ENCODE measurements at regions not wholly inside any gene's neighbourhood (a gene's known extent, or its start where the extent isn't known, plus 50 kb on each side); places are given as distances from the start of the nearest gene placed in this dataset.

GRCh38 chr10:113967126-113967525 lies 76.5 kb upstream of the ADRB1 start:
- no peak for DNase-seq

GRCh38 chr10:113970641-113971040 lies 73.0 kb upstream of the ADRB1 start:
- DNase-seq: no peak

DNA sequence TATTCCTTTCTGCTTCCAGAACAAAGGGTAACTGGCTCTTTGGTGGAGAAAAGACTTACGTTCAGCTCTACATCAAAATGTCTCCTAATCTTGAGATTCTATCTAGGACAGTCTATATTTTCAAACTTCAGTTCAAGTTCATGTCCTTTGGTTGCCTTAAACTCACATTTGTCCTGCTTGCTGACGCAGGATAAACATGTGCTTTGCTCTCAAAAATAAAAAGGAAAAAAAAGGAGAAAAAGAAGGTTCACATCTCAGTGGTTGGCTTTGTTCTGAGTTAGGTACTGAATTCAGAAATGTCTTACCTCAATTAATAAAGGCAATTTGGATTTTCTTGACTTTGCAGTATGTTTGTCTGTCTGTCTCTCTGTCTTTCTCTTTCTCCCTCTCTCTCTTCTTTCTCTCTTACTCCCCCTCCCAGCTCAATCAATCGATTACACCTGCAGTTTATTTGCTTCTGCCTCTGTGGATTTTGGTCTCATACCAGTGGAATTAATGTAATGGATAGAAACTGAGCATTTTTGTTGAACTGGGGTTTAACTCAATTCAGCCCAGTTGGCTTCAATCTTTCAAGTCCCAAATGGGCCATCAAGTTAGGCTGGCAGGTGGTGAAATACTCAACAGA lies 72.2 kb upstream of the ADRB1 start:
- DNase-seq: no peak

DNA sequence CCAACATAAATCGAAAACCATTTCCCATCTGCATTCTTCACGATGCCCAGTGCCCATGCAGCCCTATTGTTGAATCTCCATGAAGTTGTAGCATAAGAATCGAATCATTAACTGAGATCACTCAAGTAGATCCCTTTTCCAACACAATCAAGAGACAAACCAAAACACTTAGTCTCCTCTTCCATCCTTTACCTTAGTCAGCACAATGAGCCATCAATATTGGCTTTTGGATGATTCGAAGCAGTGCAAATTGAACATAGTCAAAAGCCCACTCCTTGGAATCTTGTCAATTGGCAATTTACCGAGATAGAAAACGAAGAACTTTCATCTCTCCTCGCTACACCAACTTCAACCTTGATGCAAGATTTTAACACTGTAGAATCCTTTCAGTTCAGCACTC lies 66.5 kb upstream of the ADRB1 start:
- no peak for DNase-seq

- DNase-seq: no peak
These were observed 64.9 kb upstream of the ADRB1 start for GRCh38 chr10:113978802-113979201.

GRCh38 chr10:113979409-113979808 lies 64.3 kb upstream of the ADRB1 start:
- no peak for DNase-seq

DNA sequence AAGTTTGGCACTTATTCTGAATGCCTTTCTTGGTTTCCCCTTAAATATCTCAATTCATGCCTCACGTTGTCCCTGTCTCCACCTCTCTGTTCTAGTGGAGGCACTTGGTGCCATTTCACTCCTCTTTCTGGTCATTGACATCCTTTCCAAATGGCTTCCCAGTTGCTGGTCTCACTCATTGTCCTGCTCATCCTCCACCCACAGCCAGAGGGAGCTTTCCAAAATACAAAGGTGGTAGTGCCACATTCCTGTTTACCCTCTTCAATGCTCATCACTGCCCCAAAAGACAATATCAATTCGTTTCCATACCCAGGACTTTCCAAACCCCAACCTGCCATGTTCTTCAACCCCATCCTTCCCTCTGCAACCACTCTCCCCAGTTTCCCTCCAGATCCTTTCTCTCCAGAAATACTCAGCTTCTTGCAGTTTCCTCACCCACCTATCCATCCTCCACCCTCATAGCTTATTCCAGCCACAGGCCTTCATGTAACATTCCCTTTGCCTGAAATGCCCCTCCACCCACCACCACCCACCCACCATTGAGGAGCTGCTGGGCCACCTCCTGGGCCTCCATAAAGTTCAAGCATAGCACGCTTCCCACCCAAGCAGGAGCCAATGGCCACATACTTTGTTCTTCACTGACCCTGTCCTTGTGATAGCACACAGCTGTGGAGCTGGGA lies 63.1 kb upstream of the ADRB1 start:
- DNase-seq: no peak

DNA sequence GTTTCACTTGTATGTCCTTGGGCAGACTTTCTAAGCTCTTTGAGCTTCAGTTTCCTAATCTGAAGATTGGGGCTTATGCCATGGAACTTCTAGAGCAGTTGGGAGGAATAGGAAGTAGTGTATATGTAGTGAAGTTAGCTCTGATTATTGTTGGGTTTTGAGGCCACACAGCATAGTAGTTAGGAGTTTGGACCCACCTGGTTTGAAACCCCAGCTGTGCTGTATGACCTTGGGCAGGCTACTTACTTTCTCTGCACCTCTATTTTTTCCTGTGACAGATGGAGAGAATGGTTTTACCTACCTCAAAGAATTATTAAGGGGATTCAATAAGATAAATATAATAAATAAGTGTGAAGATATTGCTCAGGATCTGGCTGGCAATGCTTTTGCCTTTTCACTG lies 61.4 kb upstream of the ADRB1 start:
- no peak for DNase-seq

GRCh38 chr10:113982769-113983168 lies 60.9 kb upstream of the ADRB1 start:
- peak; percentile 38 for DNase-seq

DNA sequence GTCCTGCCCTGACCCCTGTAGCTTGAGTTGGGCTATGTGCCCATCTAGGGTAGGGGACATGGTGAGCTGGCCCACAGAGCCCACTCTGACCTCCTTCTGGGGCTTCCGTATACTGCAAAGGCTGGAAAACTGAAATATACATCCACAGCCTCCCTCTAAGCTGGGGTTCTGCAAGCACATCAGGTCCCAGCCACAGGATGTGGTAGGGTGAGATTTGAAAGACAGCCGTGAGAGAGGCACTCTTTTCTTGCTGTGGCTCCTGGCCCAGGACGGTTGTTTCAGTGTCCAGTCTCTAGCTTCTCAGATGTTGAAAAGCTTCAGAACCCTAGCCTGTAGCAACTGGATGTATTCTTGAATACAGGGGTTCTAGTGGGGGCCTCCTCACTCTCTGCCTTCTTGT lies 60.1 kb upstream of the ADRB1 start:
- DNase-seq: no peak

GRCh38 chr10:113985297-113985844 lies 58.3 kb upstream of the ADRB1 start:
- no peak for DNase-seq

DNA sequence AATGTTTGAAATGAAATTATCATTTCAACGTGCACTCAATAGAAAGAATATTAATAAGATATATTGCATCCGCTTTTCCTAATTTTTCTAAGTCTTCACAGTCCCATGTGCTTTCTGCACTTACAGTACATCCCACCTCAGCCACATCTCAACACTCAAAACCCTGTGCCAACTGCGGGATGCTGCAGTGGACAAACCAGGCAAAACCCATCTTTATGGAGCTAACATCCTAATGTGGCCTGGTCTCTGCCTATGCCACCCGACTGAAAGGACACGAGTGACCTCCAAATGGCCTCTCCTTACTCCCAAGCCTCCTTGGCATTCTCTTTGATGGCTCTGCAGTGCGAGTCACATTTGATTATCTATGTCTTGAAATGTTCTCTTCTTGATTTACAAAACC lies 57.4 kb upstream of the ADRB1 start:
- no peak for DNase-seq

- DNase-seq: no peak
These were observed 56.5 kb upstream of the ADRB1 start for GRCh38 chr10:113987156-113987555.

GRCh38 chr10:113987805-113988204 lies 55.9 kb upstream of the ADRB1 start:
- DNase-seq: no peak

DNA sequence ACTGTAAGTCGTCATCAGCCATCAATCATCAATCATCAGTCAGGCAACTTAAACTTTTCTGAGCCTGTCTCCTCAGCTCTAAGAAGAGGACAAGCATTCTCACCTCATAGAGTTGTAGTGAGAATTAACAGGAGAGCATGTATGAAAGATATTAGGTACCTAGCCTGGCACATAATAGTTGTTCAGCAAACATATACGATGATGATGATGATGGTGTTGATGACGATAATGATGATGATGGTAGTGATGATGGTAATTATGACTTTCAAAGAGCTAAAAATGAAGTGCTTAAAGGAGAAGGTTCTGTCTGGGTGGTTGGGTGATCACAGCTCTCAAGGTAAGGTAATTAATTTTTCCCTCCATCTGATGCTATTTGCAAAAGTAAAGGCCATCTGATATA lies 55.1 kb upstream of the ADRB1 start:
- DNase-seq: no peak

DNA sequence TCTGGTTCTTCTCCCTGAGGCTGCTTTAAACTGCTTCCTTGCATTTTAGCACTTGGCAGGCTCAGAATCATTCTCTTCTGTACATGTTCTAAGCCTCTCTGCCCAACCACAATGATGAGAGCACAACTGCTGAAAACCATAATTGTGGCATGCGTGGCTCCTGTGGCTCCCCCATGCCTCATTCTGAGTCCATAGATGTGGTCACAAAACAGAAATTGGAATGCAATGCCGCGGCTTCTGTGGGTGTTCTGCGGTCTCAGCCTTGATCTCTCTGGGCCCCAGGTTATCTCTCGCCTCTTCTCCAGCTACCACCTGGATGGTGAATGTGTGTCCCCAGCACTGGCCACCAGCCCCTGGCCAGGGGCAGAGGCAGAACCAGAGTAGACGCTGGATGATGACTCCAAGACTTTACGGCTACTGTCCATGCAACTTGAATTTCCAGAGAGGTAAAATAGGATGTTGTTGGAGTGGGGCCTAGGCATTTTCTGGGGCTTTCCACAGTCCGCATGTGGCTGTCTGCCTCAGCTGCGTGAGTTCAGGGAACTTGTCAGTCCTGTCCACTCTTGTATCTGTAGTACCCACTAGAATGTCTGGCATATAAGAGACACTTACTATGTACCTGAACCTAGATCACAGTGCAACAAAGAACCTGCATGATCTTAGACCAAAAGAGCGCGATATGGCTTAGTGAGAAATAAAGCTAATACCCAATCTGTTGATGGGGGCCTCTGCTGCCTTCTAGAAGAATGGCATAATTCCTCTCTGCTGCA lies 52.4 kb upstream of the ADRB1 start:
- DNase-seq: no peak

- DNase-seq: no peak
These were observed 51.1 kb upstream of the ADRB1 start for GRCh38 chr10:113992471-113993011.

- DNase-seq: no peak
These were observed 50.1 kb upstream of the ADRB1 start for GRCh38 chr10:113993489-113993991.

Data from RPMI8226 (cell line).